IPS DF 6.9 (cell line): ENCODE measurements at regions not wholly inside any gene's neighbourhood (a gene's known extent, or its start where the extent isn't known, plus 50 kb on each side); places are given as distances from the start of the nearest gene placed in this dataset.

Experiments
- DNase-seq: peaks from one replicate; pipeline ENCODE4 v3.0.0-alpha.2; 2013; ENCODE audit warnings: low read depth, low spot score
- H3K27ac ChIP-seq: one replicate; pipeline ENCODE4 v1.5.1; 2013; ENCODE audit warnings: low read length, control low read depth
- H3K27me3 ChIP-seq: 2 replicates; pipeline ENCODE4 v1.6.1; 2013; ENCODE audit warnings: mild to moderate bottlenecking, low read length; ENCODE audit not compliant: control insufficient read depth, insufficient read depth
- H3K36me3 ChIP-seq: 2 replicates; pipeline ENCODE4 v1.6.1; 2013; ENCODE audit warnings: low read length; ENCODE audit not compliant: control insufficient read depth, insufficient read depth
- H3K4me1 ChIP-seq: 2 replicates; pipeline ENCODE4 v1.6.1; 2013; ENCODE audit warnings: low read length; ENCODE audit not compliant: control insufficient read depth, insufficient read depth
- H3K4me3 ChIP-seq: 2 replicates; pipeline ENCODE4 v1.5.1; 2013; ENCODE audit warnings: mild to moderate bottlenecking, low read length
- H3K9me3 ChIP-seq: 2 replicates; pipeline ENCODE4 v1.6.1; 2013; ENCODE audit warnings: low read length, inconsistent platforms; ENCODE audit not compliant: control insufficient read depth, insufficient read depth
- WGBS: extraction: QIAGEN DNeasy Blood & Tissue Kit; methylation state at CpG from one replicate; pipeline ENCODE4 v1.1.7; 2013; ENCODE audit warnings: mixed read lengths, missing lambda C conversion rate; ENCODE audit not compliant: insufficient read length, insufficient coverage; 5-methylcytosine and 5-hydroxymethylcytosine counted together

GRCh38 chr12:76274420-76275083 lies 73.7 kb downstream of the BBS10 start:
- no CpG with 5 or more reads among the region's 3 CpGs for WGBS
- no peaks in the 10 kb centered on the region for H3K27me3 ChIP-seq
- H3K27ac ChIP-seq, result no peak overlapping the region
- no peak for DNase-seq
- no peaks in the 10 kb centered on the region for H3K36me3 ChIP-seq
- peaks cover 2% of the 10 kb centered on the region; the same call in 1 of the 2 replicates for H3K4me1 ChIP-seq
- H3K9me3 ChIP-seq, result no peaks in the 10 kb centered on the region
- no peak overlapping the region for H3K4me3 ChIP-seq

GRCh38 chr12:76272287-76272686 lies 75.9 kb downstream of the BBS10 start:
- no peak for DNase-seq
- no peak overlapping the region for H3K27ac ChIP-seq
- H3K36me3 ChIP-seq, result no peaks in the 10 kb centered on the region
- H3K9me3 ChIP-seq, result no peaks in the 10 kb centered on the region
- H3K4me3 ChIP-seq, result no peak overlapping the region
- whole genome bisulfite sequencing, result no CpG with 5 or more reads among the region's 4 CpGs
- peaks cover 2% of the 10 kb centered on the region; the same call in 1 of the 2 replicates for H3K4me1 ChIP-seq
- H3K27me3 ChIP-seq, result no peaks in the 10 kb centered on the region

- H3K36me3 ChIP-seq, result no peaks in the 10 kb centered on the region
- H3K9me3 ChIP-seq, result no peaks in the 10 kb centered on the region
- no peak overlapping the region for H3K4me3 ChIP-seq
- H3K4me1 ChIP-seq, result peaks cover 2% of the 10 kb centered on the region; the same call in 1 of the 2 replicates
- WGBS, result no CpG with 5 or more reads among the region's 2 CpGs
- no peak overlapping the region for H3K27ac ChIP-seq
- no peaks in the 10 kb centered on the region for H3K27me3 ChIP-seq
- no peak for DNase-seq
These were observed 77.4 kb downstream of the BBS10 start for GRCh38 chr12:76270657-76271358.

GRCh38 chr12:76268267-76268666 lies 79.9 kb downstream of the BBS10 start:
- H3K36me3 ChIP-seq, result no peaks in the 10 kb centered on the region
- H3K9me3 ChIP-seq, result no peaks in the 10 kb centered on the region
- peaks cover 2% of the 10 kb centered on the region; the same call in 1 of the 2 replicates for H3K4me1 ChIP-seq
- no peak for DNase-seq
- H3K27me3 ChIP-seq, result no peaks in the 10 kb centered on the region
- no peak overlapping the region for H3K4me3 ChIP-seq
- WGBS, result no CpG with 5 or more reads among the region's 1 CpG
- no peak overlapping the region for H3K27ac ChIP-seq

- Histone ChIP-seq H3K27ac (no peak overlapping the region), H3K4me3 (no peak overlapping the region), H3K27me3 (no peaks in the 10 kb centered on the region), H3K4me1 (peaks cover 1% of the 10 kb centered on the region; the same call in 1 of the 2 replicates), H3K9me3 (no peaks in the 10 kb centered on the region), H3K36me3 (no peaks in the 10 kb centered on the region)
- no peak for DNase-seq
- no CpG with 5 or more reads among the region's 2 CpGs for WGBS
These were observed 81.4 kb downstream of the BBS10 start for GRCh38 chr12:76266797-76267196.

GRCh38 chr12:76265424-76266180 lies 82.6 kb downstream of the BBS10 start:
- Histone ChIP-seq H3K4me1 (no peaks in the 10 kb centered on the region), H3K27me3 (no peaks in the 10 kb centered on the region), H3K27ac (no peak overlapping the region), H3K9me3 (no peaks in the 10 kb centered on the region), H3K36me3 (no peaks in the 10 kb centered on the region), H3K4me3 (no peak overlapping the region)
- WGBS, result no CpG with 5 or more reads among the region's 3 CpGs
- DNase-seq, result no peak

- Histone ChIP-seq H3K4me1 (no peaks in the 10 kb centered on the region), H3K27me3 (no peaks in the 10 kb centered on the region), H3K36me3 (no peaks in the 10 kb centered on the region), H3K4me3 (no peak overlapping the region), H3K9me3 (no peaks in the 10 kb centered on the region), H3K27ac (no peak overlapping the region)
- no peak for DNase-seq
These were observed 83.6 kb downstream of the BBS10 start for GRCh38 chr12:76264611-76265012.

- DNase-seq, result no peak
- no CpG with 5 or more reads among the region's 7 CpGs for WGBS
- Histone ChIP-seq H3K9me3 (no peaks in the 10 kb centered on the region), H3K4me3 (no peak overlapping the region), H3K27me3 (no peaks in the 10 kb centered on the region), H3K4me1 (no peaks in the 10 kb centered on the region), H3K27ac (no peak overlapping the region), H3K36me3 (no peaks in the 10 kb centered on the region)
These were observed 84.5 kb downstream of the BBS10 start for GRCh38 chr12:76263696-76264095.

- H3K9me3 ChIP-seq, result no peaks in the 10 kb centered on the region
- H3K4me3 ChIP-seq, result no peak overlapping the region
- H3K4me1 ChIP-seq, result no peaks in the 10 kb centered on the region
- H3K27me3 ChIP-seq, result no peaks in the 10 kb centered on the region
- WGBS, result no CpG with 5 or more reads among the region's 1 CpG
- DNase-seq, result no peak
- H3K36me3 ChIP-seq, result no peaks in the 10 kb centered on the region
- no peak overlapping the region for H3K27ac ChIP-seq
These were observed 87.8 kb downstream of the BBS10 start for GRCh38 chr12:76260390-76260748.

- WGBS, result no CpG with 5 or more reads among the region's 4 CpGs
- no peak for DNase-seq
- Histone ChIP-seq H3K9me3 (no peaks in the 10 kb centered on the region), H3K4me1 (no peaks in the 10 kb centered on the region), H3K4me3 (no peak overlapping the region), H3K27me3 (no peaks in the 10 kb centered on the region), H3K36me3 (no peaks in the 10 kb centered on the region), H3K27ac (no peak overlapping the region)
These were observed 88.4 kb downstream of the BBS10 start for GRCh38 chr12:76259660-76260389.
